ENCODE measurements at regions not wholly inside any gene's neighbourhood (a gene's known extent, or its start where the extent isn't known, plus 50 kb on each side); places are given as distances from the start of the nearest gene placed in this dataset.

DNA sequence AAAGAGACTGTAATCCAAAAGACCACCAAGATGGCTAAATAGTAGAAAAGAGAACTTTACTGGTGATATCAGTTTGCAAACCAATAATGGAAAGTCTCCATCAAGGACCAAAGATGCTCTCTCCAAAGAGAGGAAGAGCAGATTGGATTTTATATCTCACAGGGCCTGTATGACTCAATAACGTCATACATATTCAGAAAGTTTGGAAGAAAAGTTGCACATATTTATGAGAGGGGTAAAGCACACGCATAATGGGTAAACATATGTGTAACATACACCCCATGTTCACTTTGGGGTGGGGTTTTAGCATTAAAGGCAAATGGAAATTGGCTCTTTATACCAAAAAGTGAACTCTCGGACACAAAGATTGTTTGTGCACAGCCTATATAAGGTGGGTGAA is 274.5 kb upstream of the POU1F1 start:
- TF ChIP-seq, protein P1, sequence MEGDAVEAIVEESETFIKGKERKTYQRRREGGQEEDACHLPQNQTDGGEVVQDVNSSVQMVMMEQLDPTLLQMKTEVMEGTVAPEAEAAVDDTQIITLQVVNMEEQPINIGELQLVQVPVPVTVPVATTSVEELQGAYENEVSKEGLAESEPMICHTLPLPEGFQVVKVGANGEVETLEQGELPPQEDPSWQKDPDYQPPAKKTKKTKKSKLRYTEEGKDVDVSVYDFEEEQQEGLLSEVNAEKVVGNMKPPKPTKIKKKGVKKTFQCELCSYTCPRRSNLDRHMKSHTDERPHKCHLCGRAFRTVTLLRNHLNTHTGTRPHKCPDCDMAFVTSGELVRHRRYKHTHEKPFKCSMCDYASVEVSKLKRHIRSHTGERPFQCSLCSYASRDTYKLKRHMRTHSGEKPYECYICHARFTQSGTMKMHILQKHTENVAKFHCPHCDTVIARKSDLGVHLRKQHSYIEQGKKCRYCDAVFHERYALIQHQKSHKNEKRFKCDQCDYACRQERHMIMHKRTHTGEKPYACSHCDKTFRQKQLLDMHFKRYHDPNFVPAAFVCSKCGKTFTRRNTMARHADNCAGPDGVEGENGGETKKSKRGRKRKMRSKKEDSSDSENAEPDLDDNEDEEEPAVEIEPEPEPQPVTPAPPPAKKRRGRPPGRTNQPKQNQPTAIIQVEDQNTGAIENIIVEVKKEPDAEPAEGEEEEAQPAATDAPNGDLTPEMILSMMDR (conservative IDR thresholded peaks at IDR 0.05; ENCODE audit: low read length), result no peak
- TF ChIP-seq EZH2phosphoT487 (IDR thresholded peaks at IDR 0.05; ENCODE audit: borderline replicate concordance), result no peak
